Coronary artery (tissue), 2 donors: ENCODE measurements at regions not wholly inside any gene's neighbourhood (a gene's known extent, or its start where the extent isn't known, plus 50 kb on each side); places are given as distances from the start of the nearest gene placed in this dataset.

ENCODE experiments used
- DNase-seq: peaks from one replicate; pipeline ENCODE4 v3.0.0-alpha.2; 2017; ENCODE audit warnings: low spot score
- H3K27ac ChIP-seq, 2 donors: fragments of 200-600 bp; sonication (generic); one replicate each; pipeline ENCODE4 v1.5.1; 2016 to 2019
- H3K4me3 ChIP-seq: fragments of 200-600 bp; sonication (generic); 2 replicates; pipeline ENCODE4 v1.5.1; 2016; ENCODE audit warnings: mild to moderate bottlenecking, moderate library complexity
- CTCF ChIP-seq: fragments of 200-600 bp; sonication (generic); IDR thresholded peaks from one replicate; pipeline ENCODE4 v1.5.1; 2019; ENCODE audit warnings: antibody characterized with exemption

GRCh38 chr3:153681057-153681456 is 440.1 kb upstream of the ARHGEF26 start:
- no peak for DNase-seq
- Histone ChIP-seq H3K4me3 (no peak overlapping the region), H3K27ac (no peak overlapping the region)
- no peak for TF ChIP-seq CTCF

GRCh38 chr3:153688301-153689120 is 432.7 kb upstream of the ARHGEF26 start:
- no peak overlapping the region for H3K27ac ChIP-seq
- TF ChIP-seq CTCF = no peak
- no peak overlapping the region for H3K4me3 ChIP-seq
- DNase-seq = no peak

- no peak for DNase-seq
- H3K27ac ChIP-seq = no peak overlapping the region
- no peak for TF ChIP-seq CTCF
- no peak overlapping the region for H3K4me3 ChIP-seq
These were observed 428.0 kb upstream of the ARHGEF26 start for GRCh38 chr3:153693207-153693606.

- no peak for TF ChIP-seq CTCF
- H3K4me3 ChIP-seq = no peak overlapping the region
- DNase-seq = no peak
- H3K27ac ChIP-seq = no peak overlapping the region
These were observed 419.1 kb upstream of the ARHGEF26 start for GRCh38 chr3:153702106-153702505.

GRCh38 chr3:153704115-153704514 is 417.1 kb upstream of the ARHGEF26 start:
- no peak for TF ChIP-seq CTCF

GRCh38 chr3:153706706-153707105 is 414.5 kb upstream of the ARHGEF26 start:
- no peak for TF ChIP-seq CTCF

More at GRCh38 chr3:153704115-153704514, 417.1 kb upstream of the ARHGEF26 start:
- DNase-seq = no peak
- no peak overlapping the region for H3K4me3 ChIP-seq
- H3K27ac ChIP-seq = no peak overlapping the region

GRCh38 chr3:153714016-153714415 is 407.2 kb upstream of the ARHGEF26 start:
- H3K27ac ChIP-seq = no peak overlapping the region
- no peak for DNase-seq

More at GRCh38 chr3:153706706-153707105, 414.5 kb upstream of the ARHGEF26 start:
- Histone ChIP-seq H3K4me3 (no peak overlapping the region), H3K27ac (no peak overlapping the region)
- DNase-seq = no peak

More at GRCh38 chr3:153714016-153714415, 407.2 kb upstream of the ARHGEF26 start:
- no peak overlapping the region for H3K4me3 ChIP-seq
- no peak for TF ChIP-seq CTCF
